ENCODE measurements at regions not wholly inside any gene's neighbourhood (a gene's known extent, or its start where the extent isn't known, plus 50 kb on each side); places are given as distances from the start of the nearest gene placed in this dataset.
A peak's percentile ranks its signal among the peaks of the same experiment; 100 is the strongest.

- Mint-ChIP-seq H3K27ac (no peak overlapping the region), H3K9me3 (no peaks in the 10 kb centered on the region), H3K4me1 (ENCODE audit: low read depth) (no peaks in the 10 kb centered on the region), H3K36me3 (no peaks in the 10 kb centered on the region), H3K4me3 (no peak overlapping the region), H3K27me3 (no peaks in the 10 kb centered on the region)
- no peak for DNase-seq
- CTCF ChIA-PET, result no interaction called here
- POLR2A ChIA-PET, result no interaction called here
- intact Hi-C loops (cut with micrococcal nuclease), result no loop called here
These were observed 326.1 kb upstream of the SLITRK1 start for GRCh38 chr13:84208246-84208910.

GRCh38 chr13:84207509-84207908, 325.2 kb upstream of the SLITRK1 start:
- no peaks in the 10 kb centered on the region for H3K9me3 Mint-ChIP-seq
- H3K4me1 Mint-ChIP-seq (ENCODE audit: low read depth), result no peaks in the 10 kb centered on the region
- DNase-seq, result no peak
- no peaks in the 10 kb centered on the region for H3K36me3 Mint-ChIP-seq
- H3K27ac Mint-ChIP-seq, result no peak overlapping the region
- intact Hi-C loops (cut with micrococcal nuclease), result no loop called here
- H3K27me3 Mint-ChIP-seq, result no peaks in the 10 kb centered on the region
- POLR2A ChIA-PET, result no interaction called here
- no peak overlapping the region for H3K4me3 Mint-ChIP-seq
- CTCF ChIA-PET, result no interaction called here

- H3K36me3 Mint-ChIP-seq, result no peaks in the 10 kb centered on the region
- no peak for DNase-seq
- ChIA-PET CTCF (no interaction called here), POLR2A (no interaction called here)
- no peak overlapping the region for H3K27ac Mint-ChIP-seq
- H3K27me3 Mint-ChIP-seq, result no peaks in the 10 kb centered on the region
- intact Hi-C loops (cut with micrococcal nuclease), result no loop called here
- peaks cover 6% of the 10 kb centered on the region for H3K4me1 Mint-ChIP-seq (ENCODE audit: low read depth)
- no peaks in the 10 kb centered on the region for H3K9me3 Mint-ChIP-seq
- H3K4me3 Mint-ChIP-seq, result no peak overlapping the region
These were observed 318.7 kb upstream of the SLITRK1 start for GRCh38 chr13:84200971-84201370.

DNA sequence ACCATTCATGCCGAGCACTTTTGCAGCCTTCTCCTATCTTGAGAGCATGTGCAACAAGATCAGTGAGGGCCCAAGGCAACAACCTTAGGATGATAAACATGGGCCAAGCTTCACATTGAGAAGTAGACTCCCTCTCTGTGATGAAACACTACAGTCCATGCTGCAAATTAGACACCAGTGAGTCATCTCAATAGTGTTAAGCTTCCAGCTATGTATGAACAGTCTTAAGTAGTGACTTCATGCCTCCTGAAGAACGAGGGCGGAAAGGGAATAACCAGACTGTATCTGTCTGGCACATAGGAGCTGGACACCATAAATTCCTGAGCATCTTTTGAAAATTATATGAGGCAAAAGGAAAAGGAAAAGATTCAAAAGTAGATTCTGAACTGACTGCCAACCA, 309.9 kb upstream of the SLITRK1 start:
- peaks cover 3% of the 10 kb centered on the region for H3K9me3 Mint-ChIP-seq
- CTCF ChIA-PET, result no interaction called here
- POLR2A ChIA-PET, result no interaction called here

GRCh38 chr13:84191139-84191538, 308.9 kb upstream of the SLITRK1 start:
- H3K27me3 Mint-ChIP-seq, result no peaks in the 10 kb centered on the region
- H3K27ac Mint-ChIP-seq, result no peak overlapping the region
- DNase-seq, result no peak
- peaks cover 3% of the 10 kb centered on the region for H3K9me3 Mint-ChIP-seq
- ChIA-PET POLR2A (no interaction called here), CTCF (no interaction called here)
- intact Hi-C loops (cut with micrococcal nuclease), result no loop called here
- H3K4me3 Mint-ChIP-seq, result no peak overlapping the region
- no peaks in the 10 kb centered on the region for H3K36me3 Mint-ChIP-seq
- no peaks in the 10 kb centered on the region for H3K4me1 Mint-ChIP-seq (ENCODE audit: low read depth)

More for the DNA sequence above, 309.9 kb upstream of the SLITRK1 start:
- H3K27me3 Mint-ChIP-seq, result no peaks in the 10 kb centered on the region
- no peaks in the 10 kb centered on the region for H3K36me3 Mint-ChIP-seq
- H3K4me3 Mint-ChIP-seq, result no peak overlapping the region
- H3K27ac Mint-ChIP-seq, result no peak overlapping the region
- intact Hi-C loops (cut with micrococcal nuclease), result no loop called here
- no peaks in the 10 kb centered on the region for H3K4me1 Mint-ChIP-seq (ENCODE audit: low read depth)
- no peak for DNase-seq

- Mint-ChIP-seq H3K27me3 (no peaks in the 10 kb centered on the region), H3K9me3 (no peaks in the 10 kb centered on the region)
These were observed 305.4 kb upstream of the SLITRK1 start for GRCh38 chr13:84187626-84188025.

GRCh38 chr13:84139561-84140158, 257.4 kb upstream of the SLITRK1 start:
- Mint-ChIP-seq H3K4me3 (no peak overlapping the region), H3K27me3 (no peaks in the 10 kb centered on the region), H3K9me3 (no peaks in the 10 kb centered on the region), H3K4me1 (ENCODE audit: low read depth) (peaks cover 18% of the 10 kb centered on the region), H3K36me3 (no peaks in the 10 kb centered on the region), H3K27ac (no peak overlapping the region)
- CTCF ChIA-PET, result no interaction called here
- DNase-seq, result no peak
- POLR2A ChIA-PET, result no interaction called here
- intact Hi-C loops (cut with micrococcal nuclease), result no loop called here

More at GRCh38 chr13:84187626-84188025, 305.4 kb upstream of the SLITRK1 start:
- Mint-ChIP-seq H3K4me1 (ENCODE audit: low read depth) (no peaks in the 10 kb centered on the region), H3K36me3 (no peaks in the 10 kb centered on the region), H3K4me3 (no peak overlapping the region), H3K27ac (no peak overlapping the region)
- no peak for DNase-seq
- ChIA-PET CTCF (no interaction called here), POLR2A (no interaction called here)
- intact Hi-C loops (cut with micrococcal nuclease), result no loop called here

DNA sequence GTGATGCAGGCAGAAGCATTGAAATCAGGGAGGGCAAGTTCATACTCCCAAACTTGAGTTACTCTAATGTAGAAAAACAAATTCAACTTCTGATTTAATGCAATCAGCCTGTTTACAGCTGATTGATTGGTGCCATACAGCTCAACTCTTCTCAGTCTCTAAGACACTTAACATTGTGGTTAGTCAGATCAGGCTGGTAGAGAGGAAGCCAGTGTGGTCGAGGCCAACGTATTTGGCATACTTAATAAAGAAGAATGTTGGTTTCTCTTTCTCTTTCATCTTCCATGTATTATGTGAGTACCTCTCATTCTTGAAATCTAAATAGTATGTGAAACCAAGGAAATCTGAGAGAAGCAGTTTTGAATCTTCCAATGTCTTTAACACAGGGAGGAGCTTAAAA, 255.0 kb upstream of the SLITRK1 start:
- peak; percentile 74 for DNase-seq
- H3K4me3 Mint-ChIP-seq, result peak overlapping the region; percentile 53
- POLR2A ChIA-PET, result no interaction called here
- intact Hi-C loops (cut with micrococcal nuclease), result loop anchor here (2.0 kb wide), 1 partner anchor 96 kb away; no protein-coding TSS in a partner anchor
- H3K27ac Mint-ChIP-seq, result peak overlapping the region; percentile 84
- no peaks in the 10 kb centered on the region for H3K9me3 Mint-ChIP-seq
- CTCF ChIA-PET, result interaction anchor here (0.7 kb wide), 1 partner anchor 21 kb away, joined by 4 read pairs; no protein-coding TSS in a partner anchor
- no peaks in the 10 kb centered on the region for H3K27me3 Mint-ChIP-seq
- no peaks in the 10 kb centered on the region for H3K36me3 Mint-ChIP-seq
- H3K4me1 Mint-ChIP-seq (ENCODE audit: low read depth), result peaks cover 18% of the 10 kb centered on the region

GRCh38 chr13:84136582-84136981, 254.3 kb upstream of the SLITRK1 start:
- no peaks in the 10 kb centered on the region for H3K36me3 Mint-ChIP-seq
- intact Hi-C loops (cut with micrococcal nuclease), result loop anchor here (2.0 kb wide), 1 partner anchor 96 kb away; no protein-coding TSS in a partner anchor
- POLR2A ChIA-PET, result no interaction called here

DNA sequence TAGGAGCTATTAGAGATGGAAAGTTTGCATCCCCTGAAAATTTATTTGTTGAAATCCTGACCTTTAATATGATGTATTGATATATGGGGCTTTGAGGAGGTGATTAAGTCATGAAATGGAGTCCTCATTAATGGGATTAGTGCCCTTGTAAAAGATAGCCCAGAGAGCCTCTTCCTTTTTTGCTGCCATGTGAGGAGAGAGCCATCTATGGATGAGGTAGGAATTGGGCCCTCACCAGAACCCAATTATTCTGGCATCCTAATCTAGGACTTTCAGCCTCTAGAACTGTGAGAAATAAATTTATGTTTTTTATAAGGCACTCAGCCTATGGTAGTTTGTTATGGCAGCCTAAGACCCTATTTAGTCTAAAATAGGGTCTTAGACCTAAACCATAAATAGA, 250.2 kb upstream of the SLITRK1 start:
- no peaks in the 10 kb centered on the region for H3K27me3 Mint-ChIP-seq
- CTCF ChIA-PET, result no interaction called here
- H3K4me3 Mint-ChIP-seq, result no peak overlapping the region
- no peak for DNase-seq
- no peaks in the 10 kb centered on the region for H3K36me3 Mint-ChIP-seq
- H3K9me3 Mint-ChIP-seq, result no peaks in the 10 kb centered on the region
- H3K4me1 Mint-ChIP-seq (ENCODE audit: low read depth), result peaks cover 15% of the 10 kb centered on the region
- intact Hi-C loops (cut with micrococcal nuclease), result no loop called here
- POLR2A ChIA-PET, result no interaction called here
- no peak overlapping the region for H3K27ac Mint-ChIP-seq

More at GRCh38 chr13:84136582-84136981, 254.3 kb upstream of the SLITRK1 start:
- peak overlapping the region; percentile 84 for H3K27ac Mint-ChIP-seq
- no peaks in the 10 kb centered on the region for H3K9me3 Mint-ChIP-seq
- H3K27me3 Mint-ChIP-seq, result no peaks in the 10 kb centered on the region
- CTCF ChIA-PET, result no interaction called here
- peak overlapping the region; percentile 25 for H3K4me3 Mint-ChIP-seq
- H3K4me1 Mint-ChIP-seq (ENCODE audit: low read depth), result peaks cover 18% of the 10 kb centered on the region
- no peak for DNase-seq

GRCh38 chr13:84131249-84131648, 249.0 kb upstream of the SLITRK1 start:
- no peak overlapping the region for H3K27ac Mint-ChIP-seq
- H3K9me3 Mint-ChIP-seq, result no peaks in the 10 kb centered on the region
- no peak for DNase-seq
- H3K36me3 Mint-ChIP-seq, result no peaks in the 10 kb centered on the region
- no peaks in the 10 kb centered on the region for H3K27me3 Mint-ChIP-seq
- CTCF ChIA-PET, result no interaction called here
- H3K4me1 Mint-ChIP-seq (ENCODE audit: low read depth), result peaks cover 4% of the 10 kb centered on the region
- intact Hi-C loops (cut with micrococcal nuclease), result no loop called here
- no peak overlapping the region for H3K4me3 Mint-ChIP-seq
- POLR2A ChIA-PET, result no interaction called here

DNA sequence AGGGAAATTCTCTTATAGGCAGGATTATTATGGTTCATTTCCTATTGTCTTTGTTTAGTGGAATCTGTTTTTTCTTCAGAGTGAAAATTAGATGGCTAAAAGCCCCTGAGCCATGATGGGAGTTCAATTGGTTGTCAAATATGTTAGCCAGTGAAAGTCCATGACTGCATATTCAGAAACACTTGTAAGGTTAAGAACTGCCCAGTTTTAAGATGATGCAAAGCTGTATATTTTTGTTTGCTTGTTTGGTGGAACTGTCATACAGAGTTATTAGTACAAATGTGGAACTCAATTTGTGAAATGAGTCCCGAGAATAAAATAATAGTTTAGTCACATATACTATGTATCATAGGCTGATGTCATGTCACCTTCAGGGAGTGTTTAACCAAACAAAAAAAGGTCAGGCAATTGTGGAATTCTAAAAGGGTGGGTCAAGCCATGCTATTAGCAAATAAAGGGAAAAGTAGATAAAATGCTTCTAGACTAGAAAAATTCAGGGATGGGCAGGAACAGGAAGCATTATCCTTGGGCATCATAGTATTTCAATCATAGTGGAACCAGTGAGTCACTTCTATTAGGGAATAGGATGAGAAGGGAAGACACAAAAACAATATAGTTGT, 248.3 kb upstream of the SLITRK1 start:
- ChIA-PET POLR2A (no interaction called here), CTCF (interaction anchor here (0.6 kb wide), 1 partner anchor 76 kb away, joined by 3 read pairs; no protein-coding TSS in a partner anchor)
- no peaks in the 10 kb centered on the region for H3K36me3 Mint-ChIP-seq
- H3K4me1 Mint-ChIP-seq (ENCODE audit: low read depth), result no peaks in the 10 kb centered on the region
- no peak overlapping the region for H3K27ac Mint-ChIP-seq
- H3K9me3 Mint-ChIP-seq, result no peaks in the 10 kb centered on the region
- intact Hi-C loops (cut with micrococcal nuclease), result no loop called here
- H3K4me3 Mint-ChIP-seq, result no peak overlapping the region
- no peaks in the 10 kb centered on the region for H3K27me3 Mint-ChIP-seq
- no peak for DNase-seq

DNA sequence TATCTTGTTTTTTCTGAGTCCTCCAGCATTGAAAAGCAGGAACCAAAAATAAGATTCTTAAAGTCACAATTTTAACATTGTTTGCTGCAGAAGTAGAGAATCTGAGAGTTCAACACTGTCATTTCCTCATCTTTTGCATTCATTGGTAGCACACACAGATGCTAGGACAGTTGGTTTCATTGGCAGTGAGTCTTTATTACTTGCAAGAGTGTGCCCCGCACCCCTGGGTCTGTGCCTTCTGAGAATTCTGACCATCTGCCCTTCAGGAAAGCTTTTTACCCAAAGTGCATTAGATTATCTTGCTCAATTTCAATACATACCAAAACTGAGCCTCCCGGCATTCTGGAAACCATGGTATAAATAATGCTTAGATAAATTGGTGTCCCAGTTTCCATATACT, 247.7 kb upstream of the SLITRK1 start:
- H3K9me3 Mint-ChIP-seq, result no peaks in the 10 kb centered on the region
- DNase-seq, result no peak
- H3K4me1 Mint-ChIP-seq (ENCODE audit: low read depth), result no peaks in the 10 kb centered on the region
- no peaks in the 10 kb centered on the region for H3K27me3 Mint-ChIP-seq
- CTCF ChIA-PET, result no interaction called here
- intact Hi-C loops (cut with micrococcal nuclease), result no loop called here
- no peak overlapping the region for H3K27ac Mint-ChIP-seq
- POLR2A ChIA-PET, result no interaction called here
- no peak overlapping the region for H3K4me3 Mint-ChIP-seq
- no peaks in the 10 kb centered on the region for H3K36me3 Mint-ChIP-seq
